ENCODE measurements at regions not wholly inside any gene's neighbourhood (a gene's known extent, or its start where the extent isn't known, plus 50 kb on each side); places are given as distances from the start of the nearest gene placed in this dataset.

GRCh38 chr6:155970472-155970871 is 514.8 kb upstream of the NOX3 start:
- no peak for DNase-seq

DNA sequence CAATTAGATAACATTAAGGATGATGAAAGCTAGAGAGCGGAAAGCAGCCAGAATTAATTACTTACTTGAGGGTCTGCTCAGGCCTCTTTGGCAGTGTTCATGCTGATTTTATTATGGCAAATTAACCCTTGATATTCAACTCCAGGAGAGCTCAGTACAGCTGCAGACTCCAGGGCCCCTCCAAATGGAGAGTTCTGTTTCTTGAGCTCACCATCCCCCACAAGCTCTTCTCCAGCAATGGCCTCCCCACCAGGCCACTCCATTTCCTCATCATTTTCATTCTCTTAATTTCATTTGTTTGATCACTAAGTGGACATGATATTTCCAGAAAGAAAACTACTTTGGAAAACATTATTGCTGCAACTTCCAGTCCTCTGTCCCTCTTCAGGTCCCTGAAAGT is 513.3 kb upstream of the NOX3 start:
- DNase-seq = no peak

GRCh38 chr6:155967322-155967721 is 511.7 kb upstream of the NOX3 start:
- DNase-seq = no peak

- no peak for DNase-seq
These were observed 508.9 kb upstream of the NOX3 start for GRCh38 chr6:155964544-155964943.

GRCh38 chr6:155962276-155962675 is 506.6 kb upstream of the NOX3 start:
- DNase-seq = no peak

GRCh38 chr6:155959898-155960495 is 504.4 kb upstream of the NOX3 start:
- DNase-seq = no peak

- DNase-seq = no peak
These were observed 502.9 kb upstream of the NOX3 start for GRCh38 chr6:155958550-155958949.

- no peak for DNase-seq
These were observed 499.4 kb upstream of the NOX3 start for GRCh38 chr6:155955038-155955437.

GRCh38 chr6:155954149-155954548 is 498.5 kb upstream of the NOX3 start:
- no peak for DNase-seq

DNA sequence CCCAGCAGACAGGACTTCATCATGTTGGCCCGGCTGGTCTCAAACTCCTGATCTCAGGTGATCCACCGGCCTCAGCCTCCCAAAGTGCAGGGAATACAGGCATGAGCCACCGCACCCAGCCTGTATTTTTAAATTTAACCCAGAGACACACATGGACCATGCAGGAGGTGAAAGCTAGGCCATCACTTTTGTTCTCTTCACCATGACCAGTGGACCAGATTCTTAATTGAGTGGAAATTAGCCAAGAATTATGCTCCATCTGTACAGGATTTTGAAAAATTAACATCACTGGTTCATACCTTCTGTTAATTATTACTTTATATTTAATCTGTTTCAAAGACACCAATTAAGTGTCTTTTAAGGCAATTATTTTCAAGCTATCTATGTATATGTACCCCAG is 493.6 kb upstream of the NOX3 start:
- DNase-seq = no peak

- no peak for DNase-seq
These were observed 491.2 kb upstream of the NOX3 start for GRCh38 chr6:155946860-155947259.

GRCh38 chr6:155943635-155944034 is 488.0 kb upstream of the NOX3 start:
- no peak for DNase-seq

- DNase-seq = no peak
These were observed 483.6 kb upstream of the NOX3 start for GRCh38 chr6:155939253-155939652.

DNA sequence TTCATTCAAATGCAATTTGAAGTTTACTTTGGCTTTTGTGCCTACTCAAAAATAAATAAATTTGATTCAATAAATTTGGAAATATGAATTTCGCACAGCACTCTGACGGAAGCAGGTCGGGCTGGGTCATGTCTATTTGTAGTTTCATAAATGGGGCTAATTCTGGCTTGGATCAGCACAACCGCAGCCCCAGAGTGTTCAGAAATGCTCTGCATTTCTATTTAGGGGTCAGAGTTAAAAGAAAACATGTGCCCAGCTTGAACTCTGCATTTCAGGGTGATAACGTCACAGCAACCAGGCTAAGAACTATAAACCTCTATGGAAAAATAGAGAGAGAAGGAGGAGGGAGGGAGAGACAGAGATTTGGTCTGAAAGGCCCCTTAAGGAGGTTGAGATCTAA is 480.9 kb upstream of the NOX3 start:
- DNase-seq = no peak

GRCh38 chr6:155936127-155936526 is 480.5 kb upstream of the NOX3 start:
- DNase-seq = no peak

DNA sequence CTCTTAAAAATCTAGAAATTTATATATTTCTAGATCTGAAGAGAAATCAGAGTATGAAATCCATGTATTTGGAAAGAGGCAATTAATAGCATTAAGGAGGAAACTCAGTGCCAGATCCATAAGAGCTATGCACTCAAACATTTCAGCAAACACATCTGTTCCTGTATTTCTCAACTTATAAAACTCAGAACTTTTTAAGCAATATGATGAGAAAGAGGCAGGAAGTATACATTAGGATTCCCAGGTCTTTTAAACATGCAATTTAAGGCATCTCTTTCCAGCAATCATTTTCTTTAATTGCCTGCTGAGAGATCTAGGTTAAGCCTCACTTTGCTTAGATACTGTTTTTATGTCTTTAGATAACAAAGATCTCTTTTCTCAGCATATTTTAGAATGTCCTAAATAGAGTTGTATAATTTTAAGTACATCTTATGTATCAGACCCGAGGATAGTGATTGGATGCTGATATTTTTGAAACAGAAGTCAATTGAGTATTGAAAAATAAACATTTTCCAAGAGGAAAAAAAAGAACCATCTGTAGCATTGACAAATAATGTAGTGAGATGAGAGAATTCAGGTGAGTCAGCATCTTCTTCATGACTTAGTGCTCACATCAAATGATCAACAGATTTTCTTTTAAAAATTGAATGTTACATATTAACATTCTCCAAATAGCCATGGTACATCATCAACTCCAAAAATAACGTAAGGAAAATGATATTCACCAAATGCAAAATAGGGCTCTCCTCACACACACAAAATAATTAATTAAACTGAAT is 461.4 kb upstream of the NOX3 start:
- no peak for DNase-seq

- DNase-seq = no peak
These were observed 460.0 kb upstream of the NOX3 start for GRCh38 chr6:155915651-155916050.

DNA sequence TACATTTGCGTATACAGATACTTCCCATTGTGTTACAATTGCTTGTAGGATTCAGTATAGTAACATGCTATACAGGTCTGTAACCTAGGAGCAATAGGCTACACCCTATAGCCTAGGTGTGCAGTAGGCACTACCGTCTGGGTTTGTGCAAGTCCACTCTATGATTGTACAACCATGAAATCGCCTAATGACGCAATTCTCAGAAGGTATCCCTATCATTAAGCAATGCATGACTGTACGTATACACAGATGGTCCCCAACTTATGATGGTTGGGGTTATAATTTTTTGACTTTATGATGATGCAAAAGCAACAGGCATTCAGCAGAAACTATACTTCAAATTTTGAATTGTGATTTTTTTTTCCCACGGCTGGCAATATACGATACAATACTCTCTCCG is 458.2 kb upstream of the NOX3 start:
- DNase-seq = no peak

DNA sequence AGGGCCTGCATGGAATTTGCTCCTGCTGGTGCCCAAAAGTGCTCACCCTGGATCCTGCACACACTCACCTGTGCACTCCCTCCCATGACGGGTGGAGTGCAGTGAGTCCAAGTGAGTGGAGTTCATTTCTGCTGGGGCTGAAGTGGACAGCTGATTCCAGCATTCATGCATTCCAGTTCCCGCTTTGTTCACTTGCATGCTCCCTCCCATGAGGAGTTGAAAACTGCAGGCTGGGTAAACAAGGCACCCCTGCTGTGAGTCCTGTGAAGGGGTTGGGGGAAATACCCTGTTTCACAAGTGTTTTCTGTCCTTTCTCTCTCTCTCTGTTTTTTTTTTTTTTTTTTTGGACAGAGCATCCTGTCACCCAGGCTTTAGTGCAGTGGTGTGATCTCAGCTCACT is 454.1 kb upstream of the NOX3 start:
- DNase-seq = no peak

GRCh38 chr6:155895641-155896040 is 440.0 kb upstream of the NOX3 start:
- DNase-seq = no peak

DNA sequence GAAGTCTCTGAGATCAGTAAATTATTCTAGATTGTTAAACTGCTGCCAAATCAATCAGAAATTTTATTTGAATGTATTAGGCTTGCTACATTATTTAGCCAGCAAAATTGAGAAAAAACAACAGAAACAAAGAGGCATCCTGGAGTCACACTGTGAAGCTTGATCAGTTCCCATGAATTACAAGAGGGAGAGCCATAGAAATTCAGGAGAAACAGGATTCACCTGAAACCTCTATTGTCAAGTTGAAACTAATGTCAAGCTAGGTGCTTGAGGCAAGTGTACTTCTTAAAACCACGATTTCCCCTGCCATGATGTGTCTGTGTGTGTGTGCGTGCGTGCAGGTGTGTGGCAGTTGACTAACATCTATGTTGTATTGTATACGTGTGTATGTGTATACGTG is 439.1 kb upstream of the NOX3 start:
- no peak for DNase-seq

- no peak for DNase-seq
These were observed 438.6 kb upstream of the NOX3 start for GRCh38 chr6:155894262-155894661.

DNA sequence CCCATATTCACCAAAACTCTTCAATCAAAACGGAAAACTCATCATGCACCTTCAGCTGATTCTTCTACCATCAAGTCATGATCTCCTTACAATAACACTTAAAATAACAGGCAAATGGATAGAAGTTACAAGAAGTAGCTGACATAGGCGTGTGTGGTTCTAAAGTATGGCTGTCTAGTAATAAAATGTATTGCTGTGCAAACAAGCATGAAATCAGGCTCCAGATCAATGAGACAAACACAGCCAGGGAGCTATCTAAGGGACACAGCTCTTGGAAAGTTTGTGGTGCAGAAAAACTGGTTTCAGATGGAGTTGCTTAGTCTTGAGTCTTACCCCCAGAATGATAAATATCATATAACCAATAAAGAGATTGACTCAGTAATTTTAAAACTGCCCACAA is 434.8 kb upstream of the NOX3 start:
- DNase-seq = no peak

GRCh38 chr6:155889410-155889809 is 433.8 kb upstream of the NOX3 start:
- DNase-seq = no peak

- no peak for DNase-seq
These were observed 431.8 kb upstream of the NOX3 start for GRCh38 chr6:155887421-155887820.
